ENCODE measurements at regions not wholly inside any gene's neighbourhood (a gene's known extent, or its start where the extent isn't known, plus 50 kb on each side); places are given as distances from the start of the nearest gene placed in this dataset.

- DNase-seq (ENCODE audit: insufficient read length, low spot score): no peak
- no peak for TF ChIP-seq CTCF (IDR thresholded peaks at IDR 0.05; ENCODE audit: insufficient read depth, missing control alignments)
- FAIRE-seq: no peak
Measured at GRCh38 chr16:48838349-48838748, 228.4 kb upstream of the N4BP1 start.

- FAIRE-seq (no peak), DNase-seq (ENCODE audit: insufficient read length, low spot score) (no peak)
- no peak for TF ChIP-seq CTCF (IDR thresholded peaks at IDR 0.05; ENCODE audit: insufficient read depth, missing control alignments)
Measured at GRCh38 chr16:48836636-48837035, 226.7 kb upstream of the N4BP1 start.

GRCh38 chr16:48836067-48836466 is 226.1 kb upstream of the N4BP1 start:
- FAIRE-seq (no peak), DNase-seq (ENCODE audit: insufficient read length, low spot score) (no peak)
- no peak for TF ChIP-seq CTCF (IDR thresholded peaks at IDR 0.05; ENCODE audit: insufficient read depth, missing control alignments)

GRCh38 chr16:48834576-48834975 is 224.6 kb upstream of the N4BP1 start:
- no peak for FAIRE-seq
- TF ChIP-seq CTCF (IDR thresholded peaks at IDR 0.05; ENCODE audit: insufficient read depth, missing control alignments): no peak
- DNase-seq (ENCODE audit: insufficient read length, low spot score): no peak

- DNase-seq (ENCODE audit: insufficient read length, low spot score) (no peak), FAIRE-seq (no peak)
- no peak for TF ChIP-seq CTCF (IDR thresholded peaks at IDR 0.05; ENCODE audit: insufficient read depth, missing control alignments)
Measured at GRCh38 chr16:48833461-48833860, 223.5 kb upstream of the N4BP1 start.

GRCh38 chr16:48831076-48831722 is 221.2 kb upstream of the N4BP1 start:
- FAIRE-seq (no peak), DNase-seq (ENCODE audit: insufficient read length, low spot score) (no peak)
- no peak for TF ChIP-seq CTCF (IDR thresholded peaks at IDR 0.05; ENCODE audit: insufficient read depth, missing control alignments)
